ENCODE measurements at regions not wholly inside any gene's neighbourhood (a gene's known extent, or its start where the extent isn't known, plus 50 kb on each side); places are given as distances from the start of the nearest gene placed in this dataset.

- H3K9me3 Mint-ChIP-seq = peaks cover 26% of the 10 kb centered on the region
- peak overlapping the region; percentile 97 for H3K27ac Mint-ChIP-seq
- TF ChIP-seq CTCF (IDR thresholded peaks at IDR 0.05) = no peak
- peaks cover 49% of the 10 kb centered on the region for H3K4me1 Mint-ChIP-seq
- H3K4me3 Mint-ChIP-seq = no peak overlapping the region
- DNase-seq = no peak
- peaks cover 5% of the 10 kb centered on the region for H3K27me3 Mint-ChIP-seq (ENCODE audit: low read depth, poor library complexity)
- peaks cover 5% of the 10 kb centered on the region for H3K36me3 Mint-ChIP-seq (ENCODE audit: low read depth)
These were observed 253.6 kb upstream of the IRF2BP2 start for GRCh38 chr1:234863551-234863971.

DNA sequence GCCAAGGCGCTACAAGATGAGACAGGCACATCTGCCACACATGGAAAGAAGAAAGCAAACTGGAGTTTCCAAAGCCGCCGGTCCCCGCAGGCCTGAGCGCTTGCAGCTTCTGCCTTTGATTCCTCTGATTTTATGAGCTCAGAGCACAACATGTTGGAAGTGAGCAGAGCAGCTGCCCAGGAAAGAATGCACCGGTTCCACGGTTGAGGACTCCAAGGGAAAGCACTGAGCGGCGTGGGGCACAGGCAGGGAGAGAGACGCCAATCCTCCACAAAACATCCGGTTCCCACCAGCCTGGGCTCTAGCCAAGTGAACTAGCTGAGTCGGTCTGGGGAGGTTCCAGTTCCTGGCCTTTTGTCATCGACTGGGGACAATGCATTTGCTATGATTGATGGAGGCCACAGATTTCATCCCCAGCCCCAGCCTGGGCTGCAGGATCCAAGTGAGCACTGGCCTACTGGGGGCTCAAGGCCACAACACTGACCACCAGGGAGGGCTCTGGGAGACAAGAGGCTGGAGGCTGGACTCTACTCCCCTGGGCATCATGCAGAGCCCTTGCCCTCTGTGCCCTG, 253.1 kb upstream of the IRF2BP2 start:
- Mint-ChIP-seq H3K36me3 (ENCODE audit: low read depth) (peaks cover 5% of the 10 kb centered on the region), H3K9me3 (peaks cover 26% of the 10 kb centered on the region), H3K27me3 (ENCODE audit: low read depth, poor library complexity) (peaks cover 5% of the 10 kb centered on the region), H3K4me1 (peaks cover 48% of the 10 kb centered on the region), H3K27ac (peak overlapping the region; percentile 97), H3K4me3 (no peak overlapping the region)
- peak; percentile 43 for DNase-seq
- no peak for TF ChIP-seq CTCF (IDR thresholded peaks at IDR 0.05)

GRCh38 chr1:234862360-234862943, 252.5 kb upstream of the IRF2BP2 start:
- Mint-ChIP-seq H3K9me3 (peaks cover 26% of the 10 kb centered on the region), H3K4me1 (peaks cover 45% of the 10 kb centered on the region), H3K4me3 (no peak overlapping the region), H3K27ac (peak overlapping the region; percentile 97), H3K36me3 (ENCODE audit: low read depth) (peaks cover 5% of the 10 kb centered on the region), H3K27me3 (ENCODE audit: low read depth, poor library complexity) (peaks cover 5% of the 10 kb centered on the region)
- TF ChIP-seq CTCF (IDR thresholded peaks at IDR 0.05) = no peak
- DNase-seq = no peak

GRCh38 chr1:234861761-234862160, 251.8 kb upstream of the IRF2BP2 start:
- Mint-ChIP-seq H3K9me3 (peaks cover 26% of the 10 kb centered on the region), H3K4me1 (peaks cover 41% of the 10 kb centered on the region)

GRCh38 chr1:234861024-234861620, 251.1 kb upstream of the IRF2BP2 start:
- Mint-ChIP-seq H3K27me3 (ENCODE audit: low read depth, poor library complexity) (peaks cover 5% of the 10 kb centered on the region), H3K27ac (no peak overlapping the region), H3K4me3 (no peak overlapping the region), H3K36me3 (ENCODE audit: low read depth) (peaks cover 5% of the 10 kb centered on the region), H3K4me1 (peaks cover 36% of the 10 kb centered on the region), H3K9me3 (peaks cover 21% of the 10 kb centered on the region)
- TF ChIP-seq CTCF (IDR thresholded peaks at IDR 0.05) = no peak
- no peak for DNase-seq

More at GRCh38 chr1:234861761-234862160, 251.8 kb upstream of the IRF2BP2 start:
- H3K27ac Mint-ChIP-seq = no peak overlapping the region
- H3K36me3 Mint-ChIP-seq (ENCODE audit: low read depth) = peaks cover 5% of the 10 kb centered on the region
- peaks cover 5% of the 10 kb centered on the region for H3K27me3 Mint-ChIP-seq (ENCODE audit: low read depth, poor library complexity)
- DNase-seq = no peak
- no peak for TF ChIP-seq CTCF (IDR thresholded peaks at IDR 0.05)
- no peak overlapping the region for H3K4me3 Mint-ChIP-seq

All from nephron progenitor cell (in vitro differentiated cells).